SK-N-SH treated with all-trans-retinoic acid at 6 μM for 48 hours (cell line): ENCODE measurements at regions not wholly inside any gene's neighbourhood (a gene's known extent, or its start where the extent isn't known, plus 50 kb on each side); places are given as distances from the start of the nearest gene placed in this dataset.

Experiments used
- ARNTL ChIP-seq: fragments of 450-650 bp; formaldehyde crosslinking; IDR thresholded peaks from 2 replicates; pipeline ENCODE4 v1.5.0; 2020; ENCODE audit warnings: low read depth, mild to moderate bottlenecking, moderate library complexity, borderline replicate concordance
- GLIS3 ChIP-seq: fragments of 250-450 bp; sonication (Bioruptor Pico); IDR thresholded peaks from 2 replicates; pipeline ENCODE4 v1.5.0; 2020; ENCODE audit warnings: mild to moderate bottlenecking, moderate library complexity
- ZFP3 ChIP-seq: fragments of 250-450 bp; sonication (Bioruptor Pico); IDR thresholded peaks from 2 replicates; pipeline ENCODE4 v1.5.0; 2020; ENCODE audit warnings: mild to moderate bottlenecking, moderate library complexity

DNA sequence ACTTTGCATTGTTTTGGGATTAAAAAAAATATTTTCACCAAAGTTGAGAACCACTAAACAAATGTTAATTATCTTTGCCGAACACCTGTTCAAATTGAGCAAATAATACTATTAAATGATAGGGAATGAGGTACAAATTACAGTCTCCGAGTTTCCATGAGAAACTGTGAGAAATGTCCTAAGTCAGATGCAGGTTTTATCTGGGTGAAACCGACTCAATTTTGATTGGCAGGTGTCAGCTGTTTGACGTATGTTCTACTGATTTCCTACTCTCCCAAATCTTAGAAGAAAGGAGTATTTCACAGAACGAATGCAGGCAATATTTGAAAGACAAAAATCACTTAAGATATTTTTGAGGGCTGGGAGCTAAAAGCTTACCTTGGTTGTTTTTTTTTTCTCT is 622.0 kb upstream of the GOT2 start:
- TF ChIP-seq ZFP3: no peak
- no peak for TF ChIP-seq GLIS3
- TF ChIP-seq ARNTL: no peak
